DOHH2 (cell line): ENCODE measurements at regions not wholly inside any gene's neighbourhood (a gene's known extent, or its start where the extent isn't known, plus 50 kb on each side); places are given as distances from the start of the nearest gene placed in this dataset.

Source experiments
- H3F3A ChIP-seq: fragments of 200-600 bp; sonication (generic), shearing (Covaris generic); 2 replicates; pipeline ENCODE4 v1.6.0; 2016; ENCODE audit warnings: antibody characterized with exemption, mild to moderate bottlenecking; ENCODE audit not compliant: control insufficient read depth, insufficient read depth
- H3K27ac ChIP-seq: fragments of 200-600 bp; sonication (generic); 2 replicates; pipeline ENCODE4 v1.5.1; 2014; ENCODE audit warnings: low read depth, mild to moderate bottlenecking, low read length, moderate library complexity
- H3K27me3 ChIP-seq: fragments of 200-600 bp; sonication (generic); 2 replicates; pipeline ENCODE4 v1.6.1; 2014; ENCODE audit warnings: mild to moderate bottlenecking, low read length, mixed read lengths; ENCODE audit not compliant: control insufficient read depth
- H3K36me3 ChIP-seq: fragments of 200-600 bp; sonication (generic); 2 replicates; pipeline ENCODE4 v1.6.1; 2014; ENCODE audit warnings: mild to moderate bottlenecking, low read length, moderate library complexity, mixed read lengths; ENCODE audit not compliant: control insufficient read depth
- H3K4me1 ChIP-seq: fragments of 200-600 bp; sonication (generic); 2 replicates; pipeline ENCODE4 v1.6.1; 2014; ENCODE audit warnings: mild to moderate bottlenecking, low read length, mixed read lengths; ENCODE audit not compliant: control insufficient read depth
- H3K4me2 ChIP-seq: fragments of 200-600 bp; sonication (generic); 2 replicates; pipeline ENCODE4 v1.6.0; 2014; ENCODE audit warnings: mild to moderate bottlenecking, low read length, moderate library complexity
- H3K4me3 ChIP-seq: fragments of 200-600 bp; sonication (generic); 2 replicates; pipeline ENCODE4 v1.5.1; 2014; ENCODE audit warnings: mild to moderate bottlenecking, low read length, mixed read lengths
- H3K79me2 ChIP-seq: fragments of 200-600 bp; sonication (generic); 2 replicates; pipeline ENCODE4 v1.6.1; 2014; ENCODE audit warnings: mild to moderate bottlenecking, low read length, mixed read lengths; ENCODE audit not compliant: control insufficient read depth
- H3K9me2 ChIP-seq: fragments of 200-600 bp; sonication (generic); replicated peaks from 2 replicates; pipeline ENCODE4 v1.6.1; 2014; ENCODE audit warnings: mild to moderate bottlenecking, low read length, mixed read lengths; ENCODE audit not compliant: control insufficient read depth
- H3K9me3 ChIP-seq: fragments of 200-600 bp; sonication (generic); 2 replicates; pipeline ENCODE4 v1.6.1; 2014; ENCODE audit warnings: antibody characterized with exemption, low read length, mixed read lengths; ENCODE audit not compliant: control insufficient read depth, insufficient read depth
- H4K20me1 ChIP-seq: fragments of 200-600 bp; sonication (generic); 2 replicates; pipeline ENCODE4 v1.6.0; 2014; ENCODE audit warnings: low read depth, mild to moderate bottlenecking, antibody characterized with exemption, low read length, moderate library complexity; ENCODE audit not compliant: control insufficient read depth, insufficient read depth
- CTCF ChIP-seq: fragments of 200-600 bp; sonication (generic); IDR thresholded peaks from one replicate; pipeline ENCODE4 v1.5.1; 2014; ENCODE audit warnings: antibody characterized with exemption, mild to moderate bottlenecking, low read depth, low read length; ENCODE audit not compliant: poor library complexity, severe bottlenecking
- EZH2phosphoT487 ChIP-seq: fragments of 200-600 bp; sonication (generic); IDR thresholded peaks from 2 replicates; pipeline ENCODE4 v1.6.1; 2017; ENCODE audit warnings: borderline replicate concordance, mild to moderate bottlenecking, antibody characterized with exemption, low read length, moderate library complexity, mixed read lengths

GRCh38 chr5:162382839-162383238, 315.3 kb downstream of the GABRG2 start:
- Histone ChIP-seq H3F3A (no peaks in the 10 kb centered on the region), H3K9me3 (no peaks in the 10 kb centered on the region), H3K27ac (no peak overlapping the region), H3K9me2 (no peaks in the 10 kb centered on the region), H3K4me3 (no peak overlapping the region), H3K4me1 (no peaks in the 10 kb centered on the region), H4K20me1 (no peaks in the 10 kb centered on the region), H3K27me3 (no peaks in the 10 kb centered on the region), H3K4me2 (no peak overlapping the region), H3K79me2 (no peaks in the 10 kb centered on the region), H3K36me3 (no peaks in the 10 kb centered on the region)
- TF ChIP-seq CTCF (no peak), EZH2phosphoT487 (no peak)

- no peaks in the 10 kb centered on the region for H3F3A ChIP-seq
- no peaks in the 10 kb centered on the region for H3K9me2 ChIP-seq
- no peaks in the 10 kb centered on the region for H3K9me3 ChIP-seq
- no peaks in the 10 kb centered on the region for H3K36me3 ChIP-seq
- H3K4me2 ChIP-seq = no peak overlapping the region
- no peaks in the 10 kb centered on the region for H3K4me1 ChIP-seq
- no peak overlapping the region for H3K4me3 ChIP-seq
- no peaks in the 10 kb centered on the region for H3K27me3 ChIP-seq
- no peak overlapping the region for H3K27ac ChIP-seq
- H4K20me1 ChIP-seq = no peaks in the 10 kb centered on the region
- H3K79me2 ChIP-seq = no peaks in the 10 kb centered on the region
- TF ChIP-seq CTCF (no peak), EZH2phosphoT487 (no peak)
Observed at GRCh38 chr5:162384225-162384624, 316.7 kb downstream of the GABRG2 start.

GRCh38 chr5:162391833-162392232, 324.3 kb downstream of the GABRG2 start:
- H3K9me3 ChIP-seq = no peaks in the 10 kb centered on the region
- H3K4me3 ChIP-seq = no peak overlapping the region
- H3K4me2 ChIP-seq = no peak overlapping the region
- H3K27ac ChIP-seq = no peak overlapping the region
- TF ChIP-seq EZH2phosphoT487 (no peak), CTCF (no peak)
- H3K9me2 ChIP-seq = no peaks in the 10 kb centered on the region
- H3K27me3 ChIP-seq = no peaks in the 10 kb centered on the region
- no peaks in the 10 kb centered on the region for H3K4me1 ChIP-seq
- H3K79me2 ChIP-seq = no peaks in the 10 kb centered on the region
- no peaks in the 10 kb centered on the region for H3K36me3 ChIP-seq
- no peaks in the 10 kb centered on the region for H3F3A ChIP-seq
- H4K20me1 ChIP-seq = no peaks in the 10 kb centered on the region

- Histone ChIP-seq H3K4me1 (no peaks in the 10 kb centered on the region), H3F3A (no peaks in the 10 kb centered on the region), H4K20me1 (no peaks in the 10 kb centered on the region), H3K79me2 (no peaks in the 10 kb centered on the region), H3K36me3 (no peaks in the 10 kb centered on the region), H3K4me2 (no peak overlapping the region), H3K4me3 (no peak overlapping the region), H3K9me3 (no peaks in the 10 kb centered on the region), H3K27ac (no peak overlapping the region), H3K9me2 (no peaks in the 10 kb centered on the region), H3K27me3 (no peaks in the 10 kb centered on the region)
- TF ChIP-seq EZH2phosphoT487 (no peak), CTCF (no peak)
Observed at GRCh38 chr5:162392336-162392735, 324.8 kb downstream of the GABRG2 start.
